Astrocyte (in vitro differentiated cells and primary cell): ENCODE measurements at regions not wholly inside any gene's neighbourhood (a gene's known extent, or its start where the extent isn't known, plus 50 kb on each side); places are given as distances from the start of the nearest gene placed in this dataset.

Source experiments
- DNase-seq: peaks from one replicate; pipeline ENCODE4 v3.0.0-alpha.2; 2010; ENCODE audit warnings: low read depth
- FAIRE-seq: peaks from 2 replicates; lab custom pipeline; 2011; peaks lifted over from hg19 to GRCh38; lab: Jason Lieb, UNC
- H2AFZ ChIP-seq: 2 replicates; pipeline ENCODE4 v1.6.0; 2012; ENCODE audit warnings: low read depth, low read length, inconsistent platforms
- H3K27ac ChIP-seq: 2 replicates; pipeline ENCODE4 v1.5.1; 2011; ENCODE audit warnings: low read depth, low read length, inconsistent platforms
- H3K27me3 ChIP-seq: 2 replicates; pipeline ENCODE4 v1.6.0; 2011; ENCODE audit warnings: low read length, inconsistent platforms; ENCODE audit not compliant: insufficient read depth
- H3K36me3 ChIP-seq: 2 replicates; pipeline ENCODE4 v1.5.1; 2011; ENCODE audit warnings: low read length, inconsistent platforms; ENCODE audit not compliant: insufficient read depth
- H3K4me1 ChIP-seq: 2 replicates; pipeline ENCODE4 v1.5.1; 2011; ENCODE audit warnings: low read length, inconsistent platforms; ENCODE audit not compliant: insufficient read depth
- H3K4me2 ChIP-seq: 2 replicates; pipeline ENCODE4 v1.6.0; 2012; ENCODE audit warnings: low read length, inconsistent platforms
- H3K4me3 ChIP-seq: 2 replicates; pipeline ENCODE4 v1.5.1; 2011; ENCODE audit warnings: low read depth, mild to moderate bottlenecking, low read length, inconsistent platforms; ENCODE audit not compliant: insufficient read depth
- H3K79me2 ChIP-seq: 2 replicates; pipeline ENCODE4 v1.6.0; 2012; ENCODE audit warnings: mild to moderate bottlenecking, low read length, inconsistent platforms; ENCODE audit not compliant: insufficient read depth
- H3K9ac ChIP-seq: 2 replicates; pipeline ENCODE4 v1.6.0; 2012; ENCODE audit warnings: mild to moderate bottlenecking, low read length, inconsistent platforms
- H3K9me3 ChIP-seq: 2 replicates; pipeline ENCODE4 v1.5.1; 2012; ENCODE audit warnings: low read depth, mild to moderate bottlenecking, low read length, inconsistent platforms; ENCODE audit not compliant: insufficient read depth
- H4K20me1 ChIP-seq: 2 replicates; pipeline ENCODE4 v1.6.0; 2012; ENCODE audit warnings: low read length, inconsistent platforms; ENCODE audit not compliant: insufficient read depth
- H3K27ac Mint-ChIP-seq: one replicate; pipeline ENCODE4 v1.8.0; 2021; ENCODE audit warnings: mild to moderate bottlenecking, mixed read lengths; ENCODE audit not compliant: unreplicated experiment
- H3K27me3 Mint-ChIP-seq: one replicate; pipeline ENCODE4 v1.8.0; 2021; ENCODE audit warnings: low read depth, mixed read lengths; ENCODE audit not compliant: unreplicated experiment
- H3K36me3 Mint-ChIP-seq: one replicate; pipeline ENCODE4 v1.8.0; 2021; ENCODE audit warnings: low read depth, mixed read lengths; ENCODE audit not compliant: unreplicated experiment
- H3K4me1 Mint-ChIP-seq: one replicate; pipeline ENCODE4 v1.8.0; 2021; ENCODE audit warnings: low read depth, mixed read lengths; ENCODE audit not compliant: unreplicated experiment
- H3K4me3 Mint-ChIP-seq: one replicate; pipeline ENCODE4 v1.8.0; 2021; ENCODE audit warnings: mild to moderate bottlenecking, moderate library complexity, mixed read lengths; ENCODE audit not compliant: unreplicated experiment
- H3K9me3 Mint-ChIP-seq: one replicate; pipeline ENCODE4 v1.8.0; 2021; ENCODE audit warnings: mild to moderate bottlenecking, mixed read lengths; ENCODE audit not compliant: unreplicated experiment
- CTCF ChIP-seq: IDR thresholded peaks from 2 replicates; pipeline ENCODE4 v1.5.1; 2011; ENCODE audit warnings: low read depth, mild to moderate bottlenecking, inconsistent platforms, low read length, moderate library complexity; ENCODE audit not compliant: insufficient read depth
- EZH2 ChIP-seq: IDR thresholded peaks from 2 replicates; pipeline ENCODE4 v1.6.1; 2012; ENCODE audit warnings: mild to moderate bottlenecking, low read length, inconsistent platforms; ENCODE audit not compliant: insufficient read depth

- H3K9ac ChIP-seq = no peak overlapping the region
- peaks cover 8% of the 10 kb centered on the region for H3K27me3 ChIP-seq
- DNase-seq = no peak
- no peak overlapping the region for H3K4me3 ChIP-seq
- TF ChIP-seq CTCF (no peak), EZH2 (no peak)
- no peak overlapping the region for H3K27ac Mint-ChIP-seq
- no peaks in the 10 kb centered on the region for H3K9me3 ChIP-seq
- no peak for FAIRE-seq
- H3K4me1 Mint-ChIP-seq = peaks cover 1% of the 10 kb centered on the region
- H3K27me3 Mint-ChIP-seq = peaks cover 40% of the 10 kb centered on the region
- H3K36me3 ChIP-seq = no peaks in the 10 kb centered on the region
- H3K36me3 Mint-ChIP-seq = no peaks in the 10 kb centered on the region
- no peak overlapping the region for H3K4me2 ChIP-seq
- H3K79me2 ChIP-seq = no peaks in the 10 kb centered on the region
- no peaks in the 10 kb centered on the region for H4K20me1 ChIP-seq
- peaks cover 3% of the 10 kb centered on the region for H3K4me1 ChIP-seq
- H3K27ac ChIP-seq = no peak overlapping the region
- H2AFZ ChIP-seq = no peak overlapping the region
- H3K4me3 Mint-ChIP-seq = no peak overlapping the region
- H3K9me3 Mint-ChIP-seq = no peaks in the 10 kb centered on the region
These were observed 59.8 kb upstream of the USP3 start for GRCh38 chr15:63444611-63445010.

GRCh38 chr15:63446255-63446654, 58.1 kb upstream of the USP3 start:
- H3K36me3 ChIP-seq = no peaks in the 10 kb centered on the region
- H3K4me2 ChIP-seq = no peak overlapping the region
- peaks cover 7% of the 10 kb centered on the region for H3K4me1 Mint-ChIP-seq
- DNase-seq (no peak), FAIRE-seq (no peak)
- H3K79me2 ChIP-seq = no peaks in the 10 kb centered on the region
- no peaks in the 10 kb centered on the region for H3K36me3 Mint-ChIP-seq
- H3K4me3 Mint-ChIP-seq = no peak overlapping the region
- no peaks in the 10 kb centered on the region for H3K9me3 ChIP-seq
- peaks cover 8% of the 10 kb centered on the region for H3K27me3 ChIP-seq
- no peaks in the 10 kb centered on the region for H4K20me1 ChIP-seq
- H3K4me3 ChIP-seq = no peak overlapping the region
- no peaks in the 10 kb centered on the region for H3K9me3 Mint-ChIP-seq
- H3K27ac ChIP-seq = no peak overlapping the region
- H3K27me3 Mint-ChIP-seq = peaks cover 34% of the 10 kb centered on the region
- no peaks in the 10 kb centered on the region for H3K4me1 ChIP-seq
- no peak overlapping the region for H3K27ac Mint-ChIP-seq
- no peak overlapping the region for H2AFZ ChIP-seq
- no peak overlapping the region for H3K9ac ChIP-seq
- TF ChIP-seq CTCF = no peak
- TF ChIP-seq EZH2 = no peak

GRCh38 chr15:63447017-63447676, 57.2 kb upstream of the USP3 start:
- no peaks in the 10 kb centered on the region for H3K9me3 ChIP-seq
- Mint-ChIP-seq H3K27me3 (peaks cover 32% of the 10 kb centered on the region), H3K9me3 (no peaks in the 10 kb centered on the region), H3K4me1 (peaks cover 7% of the 10 kb centered on the region), H3K4me3 (no peak overlapping the region), H3K27ac (no peak overlapping the region), H3K36me3 (no peaks in the 10 kb centered on the region)
- H3K4me2 ChIP-seq = no peak overlapping the region
- peaks cover 8% of the 10 kb centered on the region for H3K27me3 ChIP-seq
- H3K9ac ChIP-seq = no peak overlapping the region
- no peak overlapping the region for H3K27ac ChIP-seq
- TF ChIP-seq CTCF (no peak), EZH2 (no peak)
- H3K79me2 ChIP-seq = no peaks in the 10 kb centered on the region
- DNase-seq (no peak), FAIRE-seq (no peak)
- no peaks in the 10 kb centered on the region for H3K36me3 ChIP-seq
- H4K20me1 ChIP-seq = no peaks in the 10 kb centered on the region
- H3K4me3 ChIP-seq = no peak overlapping the region
- H2AFZ ChIP-seq = no peak overlapping the region
- H3K4me1 ChIP-seq = no peaks in the 10 kb centered on the region
